Left renal cortex interstitium (tissue), 4 donors: ENCODE measurements at regions not wholly inside any gene's neighbourhood (a gene's known extent, or its start where the extent isn't known, plus 50 kb on each side); places are given as distances from the start of the nearest gene placed in this dataset.

Source experiments
- DNase-seq, 4 donors: peaks; one replicate each; pipeline ENCODE4 v3.0.0-alpha.2; 2013; ENCODE audit warnings: low read depth in 4 of 4, low spot score in 2 of 4, missing footprints in 1 of 4

- peak in 1 of 4 donors; percentile 16 for DNase-seq
These were observed 59.0 kb upstream of the MINAR1 start for GRCh38 chr15:79373113-79373512.

- DNase-seq, result no peak
These were observed 58.4 kb upstream of the MINAR1 start for GRCh38 chr15:79373728-79374127.

- no peak for DNase-seq
These were observed 55.8 kb upstream of the MINAR1 start for GRCh38 chr15:79376383-79376782.

GRCh38 chr15:79378394-79379109, 53.6 kb upstream of the MINAR1 start:
- no peak for DNase-seq

- peak; percentile 27 to 65 (median 49) for DNase-seq
These were observed 51.2 kb upstream of the MINAR1 start for GRCh38 chr15:79380755-79381497.

- DNase-seq, result no peak
These were observed 50.5 kb upstream of the MINAR1 start for GRCh38 chr15:79381593-79381992.
